GM23338 (cell line): ENCODE measurements at regions not wholly inside any gene's neighbourhood (a gene's known extent, or its start where the extent isn't known, plus 50 kb on each side); places are given as distances from the start of the nearest gene placed in this dataset.

Source experiments
- ATAC-seq: fragments of 200-7000 bp; cut with Tn5 transposase; 3 replicates; pipeline ENCODE4 v1.9.1; 2020
- DNase-seq: peaks from one replicate; pipeline ENCODE4 v3.0.0-alpha.2; 2015; ENCODE audit warnings: low spot score
- H2AFZ ChIP-seq: fragments of 200-600 bp; sonication (generic); 2 replicates; pipeline ENCODE4 v1.8.0; 2016; ENCODE audit warnings: antibody characterized with exemption, mild to moderate bottlenecking, moderate library complexity
- H3F3A ChIP-seq: fragments of 200-600 bp; sonication (generic); replicated peaks from 2 replicates; pipeline ENCODE4 v1.8.0; 2017; ENCODE audit warnings: antibody characterized with exemption, mixed run types, low read depth
- H3K27ac ChIP-seq: fragments of 200-600 bp; sonication (generic); 2 replicates; pipeline ENCODE4 v1.6.1; 2016; ENCODE audit warnings: low read depth
- H3K27me3 ChIP-seq: fragments of 200-600 bp; sonication (generic); 2 replicates; pipeline ENCODE4 v1.8.0; 2016; ENCODE audit warnings: mild to moderate bottlenecking, mixed run types, moderate library complexity; ENCODE audit not compliant: insufficient read depth
- H3K36me3 ChIP-seq: fragments of 200-600 bp; sonication (generic); 2 replicates; pipeline ENCODE4 v1.8.0; 2016; ENCODE audit warnings: mild to moderate bottlenecking; ENCODE audit not compliant: insufficient read depth
- H3K4me1 ChIP-seq: fragments of 200-600 bp; sonication (generic); 2 replicates; pipeline ENCODE4 v1.8.0; 2016; ENCODE audit warnings: mild to moderate bottlenecking, moderate library complexity; ENCODE audit not compliant: insufficient read depth
- H3K4me2 ChIP-seq: fragments of 200-600 bp; sonication (generic); 2 replicates; pipeline ENCODE4 v1.7.1; 2017; ENCODE audit warnings: mixed run types
- H3K4me3 ChIP-seq: fragments of 200-600 bp; sonication (generic); 2 replicates; pipeline ENCODE4 v1.6.1; 2016; ENCODE audit warnings: mixed run types
- H3K79me2 ChIP-seq: fragments of 200-600 bp; sonication (generic); replicated peaks from 2 replicates; pipeline ENCODE4 v1.8.0; 2017; ENCODE audit warnings: mild to moderate bottlenecking; ENCODE audit not compliant: insufficient read depth
- H3K9me2 ChIP-seq: fragments of 200-600 bp; sonication (generic); 2 replicates; pipeline ENCODE4 v1.8.0; 2017; ENCODE audit not compliant: insufficient read depth
- H4K20me1 ChIP-seq: fragments of 200-600 bp; sonication (generic); replicated peaks from 2 replicates; pipeline ENCODE4 v1.8.0; 2017; ENCODE audit warnings: mild to moderate bottlenecking; ENCODE audit not compliant: insufficient read depth
- H3K27ac Mint-ChIP-seq: 2 replicates; pipeline ENCODE4 v1.8.0; 2020; ENCODE audit warnings: inconsistent platforms, mild to moderate bottlenecking, moderate library complexity, mixed read lengths
- H3K27me3 Mint-ChIP-seq: 3 replicates; pipeline ENCODE4 v1.8.0; 2022; ENCODE audit warnings: low read depth, mild to moderate bottlenecking, moderate library complexity, mixed read lengths, inconsistent platforms; ENCODE audit not compliant: insufficient read depth, poor library complexity
- H3K36me3 Mint-ChIP-seq: 3 replicates; pipeline ENCODE4 v1.8.0; 2021; ENCODE audit warnings: low read depth, mild to moderate bottlenecking, inconsistent platforms, moderate library complexity, mixed read lengths
- H3K4me1 Mint-ChIP-seq: 3 replicates; pipeline ENCODE4 v1.8.0; 2020; ENCODE audit warnings: mild to moderate bottlenecking, inconsistent platforms, mixed read lengths
- H3K4me3 Mint-ChIP-seq: 3 replicates; pipeline ENCODE4 v1.8.0; 2021; ENCODE audit warnings: moderate library complexity, mild to moderate bottlenecking, inconsistent platforms, mixed read lengths
- H3K9me3 Mint-ChIP-seq: 3 replicates; pipeline ENCODE4 v1.8.0; 2020; ENCODE audit warnings: moderate library complexity, mild to moderate bottlenecking, inconsistent platforms, mixed read lengths
- CREB1 ChIP-seq: fragments of 250-450 bp; sonication (Bioruptor Pico); IDR thresholded peaks from 2 replicates; pipeline ENCODE4 v1.5.0; 2020; ENCODE audit warnings: low read depth, mild to moderate bottlenecking, moderate library complexity
- EZH2 ChIP-seq: fragments of 200-600 bp; sonication (generic); IDR thresholded peaks from one replicate; pipeline ENCODE4 v1.8.0; 2017; ENCODE audit warnings: antibody characterized with exemption, mild to moderate bottlenecking, low read depth; ENCODE audit not compliant: unreplicated experiment
- JUNB ChIP-seq: IDR thresholded peaks from one replicate; pipeline ENCODE4 v1.6.1; 2016; ENCODE audit warnings: antibody characterized with exemption; ENCODE audit not compliant: unreplicated experiment
- NANOG ChIP-seq: IDR thresholded peaks from 2 replicates; pipeline ENCODE4 v1.6.1; 2016; ENCODE audit warnings: antibody characterized with exemption, borderline replicate concordance
- POLR2AphosphoS5 ChIP-seq: IDR thresholded peaks from 2 replicates; pipeline ENCODE4 v1.6.1; 2016; ENCODE audit warnings: antibody characterized with exemption, low read depth
- ZNF331 ChIP-seq: fragments of 250-450 bp; sonication (Bioruptor Pico); IDR thresholded peaks from 2 replicates; pipeline ENCODE4 v1.5.0; 2020; ENCODE audit warnings: low read depth, mild to moderate bottlenecking, moderate library complexity
- TF ChIP-seq, protein P1 (sequence below): IDR thresholded peaks from one replicate; pipeline ENCODE4 v1.6.1; 2018; ENCODE audit warnings: antibody characterized with exemption; ENCODE audit not compliant: unreplicated experiment
- TF ChIP-seq, protein P2 (sequence below): fragments of 250-450 bp; sonication (Bioruptor Pico); IDR thresholded peaks from 2 replicates; pipeline ENCODE4 v1.5.0; 2020; ENCODE audit warnings: mild to moderate bottlenecking, moderate library complexity
- TF ChIP-seq, protein P3 (sequence below): IDR thresholded peaks from 2 replicates; pipeline ENCODE4 v1.6.1; 2016; ENCODE audit warnings: antibody characterized with exemption

DNA sequence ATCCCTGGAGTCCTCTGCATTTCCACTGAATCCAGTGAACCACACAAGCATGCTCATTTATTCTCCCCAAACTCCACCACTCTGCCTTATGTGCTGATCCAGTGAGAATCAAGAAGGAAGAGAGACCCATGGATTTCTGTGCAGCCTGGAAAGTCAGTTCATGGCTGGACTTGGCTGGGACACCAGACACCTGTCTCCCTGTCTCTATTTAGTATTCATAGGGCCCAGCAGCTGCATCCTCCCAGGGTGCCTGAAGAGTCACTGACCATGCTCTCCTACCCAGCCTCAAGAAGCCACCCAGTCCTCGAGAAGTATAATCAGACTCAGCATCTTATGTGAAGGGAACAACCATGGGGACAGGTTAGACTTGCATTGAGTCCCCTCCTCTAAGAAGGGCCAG lies 83.2 kb downstream of the ZNF280B start (continued):
- no peak for TF ChIP-seq CREB1 (CRISPR knock-in tag)
- TF ChIP-seq JUNB: no peak
- TF ChIP-seq EZH2: no peak
- TF ChIP-seq, protein P1, sequence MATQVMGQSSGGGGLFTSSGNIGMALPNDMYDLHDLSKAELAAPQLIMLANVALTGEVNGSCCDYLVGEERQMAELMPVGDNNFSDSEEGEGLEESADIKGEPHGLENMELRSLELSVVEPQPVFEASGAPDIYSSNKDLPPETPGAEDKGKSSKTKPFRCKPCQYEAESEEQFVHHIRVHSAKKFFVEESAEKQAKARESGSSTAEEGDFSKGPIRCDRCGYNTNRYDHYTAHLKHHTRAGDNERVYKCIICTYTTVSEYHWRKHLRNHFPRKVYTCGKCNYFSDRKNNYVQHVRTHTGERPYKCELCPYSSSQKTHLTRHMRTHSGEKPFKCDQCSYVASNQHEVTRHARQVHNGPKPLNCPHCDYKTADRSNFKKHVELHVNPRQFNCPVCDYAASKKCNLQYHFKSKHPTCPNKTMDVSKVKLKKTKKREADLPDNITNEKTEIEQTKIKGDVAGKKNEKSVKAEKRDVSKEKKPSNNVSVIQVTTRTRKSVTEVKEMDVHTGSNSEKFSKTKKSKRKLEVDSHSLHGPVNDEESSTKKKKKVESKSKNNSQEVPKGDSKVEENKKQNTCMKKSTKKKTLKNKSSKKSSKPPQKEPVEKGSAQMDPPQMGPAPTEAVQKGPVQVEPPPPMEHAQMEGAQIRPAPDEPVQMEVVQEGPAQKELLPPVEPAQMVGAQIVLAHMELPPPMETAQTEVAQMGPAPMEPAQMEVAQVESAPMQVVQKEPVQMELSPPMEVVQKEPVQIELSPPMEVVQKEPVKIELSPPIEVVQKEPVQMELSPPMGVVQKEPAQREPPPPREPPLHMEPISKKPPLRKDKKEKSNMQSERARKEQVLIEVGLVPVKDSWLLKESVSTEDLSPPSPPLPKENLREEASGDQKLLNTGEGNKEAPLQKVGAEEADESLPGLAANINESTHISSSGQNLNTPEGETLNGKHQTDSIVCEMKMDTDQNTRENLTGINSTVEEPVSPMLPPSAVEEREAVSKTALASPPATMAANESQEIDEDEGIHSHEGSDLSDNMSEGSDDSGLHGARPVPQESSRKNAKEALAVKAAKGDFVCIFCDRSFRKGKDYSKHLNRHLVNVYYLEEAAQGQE: no peak

DNA sequence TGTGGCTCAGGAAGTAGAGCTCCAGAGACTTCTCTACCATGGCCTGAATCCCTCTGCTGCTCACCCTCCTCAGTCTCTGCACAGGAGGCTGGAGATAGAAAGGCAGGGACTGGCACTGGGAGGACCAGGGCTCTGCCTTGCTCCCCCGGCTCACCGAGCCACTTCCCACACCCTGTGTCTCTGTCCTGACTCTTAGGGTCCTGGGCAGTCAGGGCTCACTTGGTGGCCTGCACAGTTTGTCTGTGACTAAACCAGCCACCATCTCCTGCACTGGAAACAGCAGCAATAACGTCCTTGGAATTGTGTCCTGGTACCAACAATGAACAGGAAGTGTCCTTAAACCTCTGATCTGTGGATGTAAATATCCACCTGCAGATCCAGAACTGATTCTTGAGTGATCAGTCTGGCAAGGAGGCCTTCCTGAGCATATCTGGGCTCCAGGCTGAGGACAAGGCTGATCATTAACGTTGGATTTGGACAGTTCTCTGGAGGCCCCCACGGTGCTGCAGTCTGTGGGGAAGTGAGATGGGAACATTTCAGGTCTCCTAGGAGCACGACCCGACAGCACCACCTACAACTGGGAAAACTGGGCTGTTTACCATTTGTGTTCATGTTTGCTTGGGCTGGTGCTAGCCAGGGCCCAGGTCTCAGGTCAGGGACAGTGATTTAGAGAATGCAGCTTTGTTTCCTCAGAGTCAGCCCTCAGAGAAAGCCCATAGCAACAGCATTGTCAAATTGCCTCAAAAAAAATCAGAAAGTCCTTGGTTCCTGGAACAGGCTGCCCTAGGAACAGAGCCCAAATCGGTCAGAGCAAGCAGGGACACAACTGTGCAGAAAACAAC lies 82.5 kb downstream of the ZNF280B start:
- Mint-ChIP-seq H3K27me3 (peaks cover 93% of the 10 kb centered on the region), H3K4me3 (no peak overlapping the region), H3K27ac (no peak overlapping the region), H3K36me3 (no peaks in the 10 kb centered on the region), H3K9me3 (no peaks in the 10 kb centered on the region; the same call in 2 of the 3 replicates), H3K4me1 (peaks cover 11% of the 10 kb centered on the region; the same call in 2 of the 3 replicates)
- Histone ChIP-seq H3K4me3 (no peak overlapping the region), H3K36me3 (no peaks in the 10 kb centered on the region), H3K27me3 (peaks cover 100% of the 10 kb centered on the region), H3K9me2 (no peaks in the 10 kb centered on the region), H3K27ac (no peak overlapping the region), H3K4me1 (no peaks in the 10 kb centered on the region), H3K79me2 (no peaks in the 10 kb centered on the region), H3F3A (no peaks in the 10 kb centered on the region), H2AFZ (no peak overlapping the region), H4K20me1 (no peaks in the 10 kb centered on the region; the same call in 1 of the 2 replicates), H3K4me2 (no peak overlapping the region)
- ATAC-seq (no peak), DNase-seq (no peak)
- TF ChIP-seq ZNF331: no peak
- TF ChIP-seq, protein P2, sequence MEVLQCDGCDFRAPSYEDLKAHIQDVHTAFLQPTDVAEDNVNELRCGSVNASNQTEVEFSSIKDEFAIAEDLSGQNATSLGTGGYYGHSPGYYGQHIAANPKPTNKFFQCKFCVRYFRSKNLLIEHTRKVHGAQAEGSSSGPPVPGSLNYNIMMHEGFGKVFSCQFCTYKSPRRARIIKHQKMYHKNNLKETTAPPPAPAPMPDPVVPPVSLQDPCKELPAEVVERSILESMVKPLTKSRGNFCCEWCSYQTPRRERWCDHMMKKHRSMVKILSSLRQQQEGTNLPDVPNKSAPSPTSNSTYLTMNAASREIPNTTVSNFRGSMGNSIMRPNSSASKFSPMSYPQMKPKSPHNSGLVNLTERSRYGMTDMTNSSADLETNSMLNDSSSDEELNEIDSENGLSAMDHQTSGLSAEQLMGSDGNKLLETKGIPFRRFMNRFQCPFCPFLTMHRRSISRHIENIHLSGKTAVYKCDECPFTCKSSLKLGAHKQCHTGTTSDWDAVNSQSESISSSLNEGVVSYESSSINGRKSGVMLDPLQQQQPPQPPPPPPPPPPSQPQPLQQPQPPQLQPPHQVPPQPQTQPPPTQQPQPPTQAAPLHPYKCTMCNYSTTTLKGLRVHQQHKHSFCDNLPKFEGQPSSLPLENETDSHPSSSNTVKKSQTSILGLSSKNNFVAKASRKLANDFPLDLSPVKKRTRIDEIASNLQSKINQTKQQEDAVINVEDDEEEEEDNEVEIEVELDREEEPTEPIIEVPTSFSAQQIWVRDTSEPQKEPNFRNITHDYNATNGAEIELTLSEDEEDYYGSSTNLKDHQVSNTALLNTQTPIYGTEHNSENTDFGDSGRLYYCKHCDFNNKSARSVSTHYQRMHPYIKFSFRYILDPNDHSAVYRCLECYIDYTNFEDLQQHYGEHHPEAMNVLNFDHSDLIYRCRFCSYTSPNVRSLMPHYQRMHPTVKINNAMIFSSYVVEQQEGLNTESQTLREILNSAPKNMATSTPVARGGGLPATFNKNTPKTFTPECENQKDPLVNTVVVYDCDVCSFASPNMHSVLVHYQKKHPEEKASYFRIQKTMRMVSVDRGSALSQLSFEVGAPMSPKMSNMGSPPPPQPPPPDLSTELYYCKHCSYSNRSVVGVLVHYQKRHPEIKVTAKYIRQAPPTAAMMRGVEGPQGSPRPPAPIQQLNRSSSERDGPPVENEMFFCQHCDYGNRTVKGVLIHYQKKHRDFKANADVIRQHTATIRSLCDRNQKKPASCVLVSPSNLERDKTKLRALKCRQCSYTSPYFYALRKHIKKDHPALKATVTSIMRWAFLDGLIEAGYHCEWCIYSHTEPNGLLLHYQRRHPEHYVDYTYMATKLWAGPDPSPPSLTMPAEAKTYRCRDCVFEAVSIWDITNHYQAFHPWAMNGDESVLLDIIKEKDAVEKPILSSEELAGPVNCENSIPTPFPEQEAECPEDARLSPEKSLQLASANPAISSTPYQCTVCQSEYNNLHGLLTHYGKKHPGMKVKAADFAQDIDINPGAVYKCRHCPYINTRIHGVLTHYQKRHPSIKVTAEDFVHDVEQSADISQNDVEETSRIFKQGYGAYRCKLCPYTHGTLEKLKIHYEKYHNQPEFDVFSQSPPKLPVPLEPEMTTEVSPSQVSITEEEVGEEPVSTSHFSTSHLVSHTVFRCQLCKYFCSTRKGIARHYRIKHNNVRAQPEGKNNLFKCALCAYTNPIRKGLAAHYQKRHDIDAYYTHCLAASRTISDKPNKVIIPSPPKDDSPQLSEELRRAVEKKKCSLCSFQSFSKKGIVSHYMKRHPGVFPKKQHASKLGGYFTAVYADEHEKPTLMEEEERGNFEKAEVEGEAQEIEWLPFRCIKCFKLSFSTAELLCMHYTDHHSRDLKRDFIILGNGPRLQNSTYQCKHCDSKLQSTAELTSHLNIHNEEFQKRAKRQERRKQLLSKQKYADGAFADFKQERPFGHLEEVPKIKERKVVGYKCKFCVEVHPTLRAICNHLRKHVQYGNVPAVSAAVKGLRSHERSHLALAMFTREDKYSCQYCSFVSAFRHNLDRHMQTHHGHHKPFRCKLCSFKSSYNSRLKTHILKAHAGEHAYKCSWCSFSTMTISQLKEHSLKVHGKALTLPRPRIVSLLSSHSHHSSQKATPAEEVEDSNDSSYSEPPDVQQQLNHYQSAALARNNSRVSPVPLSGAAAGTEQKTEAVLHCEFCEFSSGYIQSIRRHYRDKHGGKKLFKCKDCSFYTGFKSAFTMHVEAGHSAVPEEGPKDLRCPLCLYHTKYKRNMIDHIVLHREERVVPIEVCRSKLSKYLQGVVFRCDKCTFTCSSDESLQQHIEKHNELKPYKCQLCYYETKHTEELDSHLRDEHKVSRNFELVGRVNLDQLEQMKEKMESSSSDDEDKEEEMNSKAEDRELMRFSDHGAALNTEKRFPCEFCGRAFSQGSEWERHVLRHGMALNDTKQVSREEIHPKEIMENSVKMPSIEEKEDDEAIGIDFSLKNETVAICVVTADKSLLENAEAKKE (CRISPR knock-in tag): no peak
- no peak for TF ChIP-seq POLR2AphosphoS5
- TF ChIP-seq, protein P1: no peak
- no peak for TF ChIP-seq JUNB
- no peak for TF ChIP-seq NANOG
- TF ChIP-seq, protein P3, sequence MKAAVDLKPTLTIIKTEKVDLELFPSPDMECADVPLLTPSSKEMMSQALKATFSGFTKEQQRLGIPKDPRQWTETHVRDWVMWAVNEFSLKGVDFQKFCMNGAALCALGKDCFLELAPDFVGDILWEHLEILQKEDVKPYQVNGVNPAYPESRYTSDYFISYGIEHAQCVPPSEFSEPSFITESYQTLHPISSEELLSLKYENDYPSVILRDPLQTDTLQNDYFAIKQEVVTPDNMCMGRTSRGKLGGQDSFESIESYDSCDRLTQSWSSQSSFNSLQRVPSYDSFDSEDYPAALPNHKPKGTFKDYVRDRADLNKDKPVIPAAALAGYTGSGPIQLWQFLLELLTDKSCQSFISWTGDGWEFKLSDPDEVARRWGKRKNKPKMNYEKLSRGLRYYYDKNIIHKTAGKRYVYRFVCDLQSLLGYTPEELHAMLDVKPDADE: no peak
- TF ChIP-seq CREB1 (CRISPR knock-in tag): no peak
